ENCODE measurements at regions not wholly inside any gene's neighbourhood (a gene's known extent, or its start where the extent isn't known, plus 50 kb on each side); places are given as distances from the start of the nearest gene placed in this dataset.

DNA sequence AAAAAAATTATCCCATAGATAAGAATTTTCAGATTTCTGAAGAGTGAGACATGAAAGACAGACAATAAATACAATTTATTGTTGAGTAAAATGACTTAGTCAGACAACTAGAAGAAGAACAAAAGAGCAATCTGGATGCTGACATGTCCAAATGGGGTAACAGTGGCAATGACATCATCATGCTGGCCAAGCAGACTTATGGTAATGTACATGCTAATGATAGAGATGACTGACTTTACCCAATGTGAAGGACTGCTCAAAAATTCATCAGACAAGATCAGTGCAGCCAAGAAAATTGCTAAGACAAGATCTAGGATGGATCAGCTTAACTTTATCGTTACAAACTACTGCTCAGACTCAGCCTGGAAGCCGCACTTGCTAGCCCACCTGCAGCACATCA lies 70.5 kb upstream of the SRD5A2 start:
- no peak for TF ChIP-seq POLR2AphosphoS5 (IDR thresholded peaks at IDR 0.05; ENCODE audit: low read depth, low read length)
- no peak for TF ChIP-seq POLR2A (IDR thresholded peaks at IDR 0.05; ENCODE audit: low read depth, low read length)

Measured in GM12891 (cell line).